Activated B cell treated with CpG ODN at 0.5 μM for 24 hours (primary cell): ENCODE measurements at regions not wholly inside any gene's neighbourhood (a gene's known extent, or its start where the extent isn't known, plus 50 kb on each side); places are given as distances from the start of the nearest gene placed in this dataset.

Experiments used
- ATAC-seq: fragments of 200-7000 bp; cut with Tn5 transposase; one replicate; pipeline ENCODE4 v1.10.0; 2021; ENCODE audit warnings: low read depth, mild to moderate bottlenecking, moderate library complexity
- CTCF ChIA-PET: fragments of 350-600 bp; sonication (Branson Sonifier 250); formaldehyde crosslinking; loops from one replicate; lab custom pipeline; 2021; ENCODE audit warnings: antibody characterized with exemption; lab: Charles Lee
- POLR2A ChIA-PET: fragments of 350-600 bp; sonication (Branson Sonifier 250); formaldehyde crosslinking; loops from one replicate; lab custom pipeline; 2021; ENCODE audit warnings: antibody characterized with exemption; lab: Charles Lee
- DNase-seq: peaks from one replicate; pipeline ENCODE4 v3.0.0; 2022
- H3K27ac Mint-ChIP-seq: one replicate; pipeline ENCODE4 v1.8.0; 2020; ENCODE audit warnings: mixed read lengths
- H3K27me3 Mint-ChIP-seq: one replicate; pipeline ENCODE4 v1.8.0; 2021; ENCODE audit warnings: mixed read lengths
- H3K36me3 Mint-ChIP-seq: one replicate; pipeline ENCODE4 v1.8.0; 2021; ENCODE audit warnings: low read depth, mixed read lengths
- H3K4me1 Mint-ChIP-seq: one replicate; pipeline ENCODE4 v1.8.0; 2021; ENCODE audit warnings: mixed read lengths
- H3K4me3 Mint-ChIP-seq: one replicate; pipeline ENCODE4 v1.8.0; 2020; ENCODE audit warnings: mild to moderate bottlenecking, mixed read lengths
- H3K9me3 Mint-ChIP-seq: one replicate; pipeline ENCODE4 v1.8.0; 2020; ENCODE audit warnings: mixed read lengths
- CTCF ChIP-seq: fragments of 200-600 bp; IDR thresholded peaks from one replicate; pipeline ENCODE4 v1.8.0; 2022; ENCODE audit warnings: antibody characterized with exemption, mild to moderate bottlenecking
- intact Hi-C: fragments of 100-400 bp; cut with micrococcal nuclease; formaldehyde crosslinking; loops from one replicate; pipeline ENCODE4 v1.15.1; 2024

- no peak for TF ChIP-seq CTCF
- Mint-ChIP-seq H3K4me3 (no peak overlapping the region), H3K9me3 (no peaks in the 10 kb centered on the region), H3K36me3 (no peaks in the 10 kb centered on the region), H3K4me1 (peaks cover 5% of the 10 kb centered on the region), H3K27ac (no peak overlapping the region), H3K27me3 (no peaks in the 10 kb centered on the region)
- DNase-seq, result no peak
- ATAC-seq, result no peak
- intact Hi-C loops, result no loop called here
- POLR2A ChIA-PET, result no interaction called here
- CTCF ChIA-PET, result no interaction called here
Observed at GRCh38 chr16:51031598-51031997, 119.5 kb downstream of the SALL1 start.

GRCh38 chr16:51030516-51030915 is 120.6 kb downstream of the SALL1 start:
- no peak for TF ChIP-seq CTCF
- POLR2A ChIA-PET, result no interaction called here
- Mint-ChIP-seq H3K36me3 (no peaks in the 10 kb centered on the region), H3K9me3 (no peaks in the 10 kb centered on the region), H3K27ac (no peak overlapping the region), H3K4me1 (peaks cover 5% of the 10 kb centered on the region), H3K4me3 (no peak overlapping the region), H3K27me3 (no peaks in the 10 kb centered on the region)
- CTCF ChIA-PET, result no interaction called here
- intact Hi-C loops, result no loop called here
- no peak for ATAC-seq
- no peak for DNase-seq

GRCh38 chr16:51025588-51026290 is 125.3 kb downstream of the SALL1 start:
- no peak overlapping the region for H3K27ac Mint-ChIP-seq
- no peak for TF ChIP-seq CTCF
- no peaks in the 10 kb centered on the region for H3K4me1 Mint-ChIP-seq
- ChIA-PET CTCF (no interaction called here), POLR2A (no interaction called here)
- DNase-seq (no peak), ATAC-seq (no peak)
- H3K9me3 Mint-ChIP-seq, result no peaks in the 10 kb centered on the region
- H3K4me3 Mint-ChIP-seq, result no peak overlapping the region
- intact Hi-C loops, result no loop called here
- no peaks in the 10 kb centered on the region for H3K36me3 Mint-ChIP-seq
- no peaks in the 10 kb centered on the region for H3K27me3 Mint-ChIP-seq

- Mint-ChIP-seq H3K36me3 (no peaks in the 10 kb centered on the region), H3K27ac (no peak overlapping the region), H3K4me3 (no peak overlapping the region), H3K9me3 (no peaks in the 10 kb centered on the region), H3K4me1 (no peaks in the 10 kb centered on the region), H3K27me3 (no peaks in the 10 kb centered on the region)
- intact Hi-C loops, result no loop called here
- ATAC-seq (no peak), DNase-seq (no peak)
- POLR2A ChIA-PET, result no interaction called here
- CTCF ChIA-PET, result no interaction called here
- no peak for TF ChIP-seq CTCF
Observed at GRCh38 chr16:51024703-51025102, 126.4 kb downstream of the SALL1 start.

GRCh38 chr16:51022955-51023354 is 128.1 kb downstream of the SALL1 start:
- intact Hi-C loops, result no loop called here
- DNase-seq (no peak), ATAC-seq (no peak)
- Mint-ChIP-seq H3K27ac (no peak overlapping the region), H3K36me3 (no peaks in the 10 kb centered on the region), H3K4me1 (no peaks in the 10 kb centered on the region), H3K9me3 (no peaks in the 10 kb centered on the region), H3K27me3 (no peaks in the 10 kb centered on the region), H3K4me3 (no peak overlapping the region)
- ChIA-PET CTCF (no interaction called here), POLR2A (no interaction called here)
- TF ChIP-seq CTCF, result no peak
